IMR-90 (cell line): ENCODE measurements at regions not wholly inside any gene's neighbourhood (a gene's known extent, or its start where the extent isn't known, plus 50 kb on each side); places are given as distances from the start of the nearest gene placed in this dataset.

Experiments used
- ATAC-seq: fragments of 200-7000 bp; cut with Tn5 transposase; 2 replicates; pipeline ENCODE4 v1.9.1; 2020; ENCODE audit warnings: low read depth, mild to moderate bottlenecking, moderate library complexity
- BruUV-seq: library from RNA; stranded (reverse); fragments of 400-500 nt; replicated peaks from 2 replicates; lab custom pipeline; 2021; lab: Mats Ljungman, UMichigan
- CTCF ChIA-PET: fragments of 300-600 bp; formaldehyde crosslinking; extraction: SDS; loops from one replicate; lab custom pipeline; 2021; ENCODE audit warnings: antibody characterized with exemption; lab: Yijun Ruan, JAX
- POLR2A ChIA-PET: fragments of 300-600 bp; sonication (Branson Sonifier 250); formaldehyde crosslinking; loops from one replicate; lab custom pipeline; 2022; ENCODE audit warnings: antibody characterized with exemption; ENCODE audit not compliant: unreplicated experiment; lab: Charles Lee
- DNase-seq: peaks from one replicate; pipeline ENCODE4 v3.0.0; 2013
- H2AFZ ChIP-seq: replicated peaks from 2 replicates; pipeline ENCODE3; 2013; ENCODE audit warnings: low read length, mild to moderate bottlenecking; ENCODE audit not compliant: poor library complexity
- H2AK5ac ChIP-seq: 2 replicates; pipeline ENCODE4 v1.6.1; 2013; ENCODE audit warnings: low read depth, low read length, inconsistent platforms
- H2AK9ac ChIP-seq: replicated peaks from 2 replicates; pipeline ENCODE3; 2013; ENCODE audit warnings: mild to moderate bottlenecking, low read depth, low read length, moderate library complexity; ENCODE audit not compliant: poor library complexity
- H2BK120ac ChIP-seq: 2 replicates; pipeline ENCODE4 v1.6.1; 2013; ENCODE audit warnings: low read depth, low read length, inconsistent platforms
- H2BK15ac ChIP-seq: 3 replicates; pipeline ENCODE4 v1.6.1; 2013; ENCODE audit warnings: low read depth, low read length, inconsistent platforms
- H2BK20ac ChIP-seq: 2 replicates; pipeline ENCODE4 v1.6.1; 2013; ENCODE audit warnings: low read depth, mild to moderate bottlenecking, inconsistent platforms, low read length, moderate library complexity
- H2BK5ac ChIP-seq: 2 replicates; pipeline ENCODE4 v1.6.1; 2013; ENCODE audit warnings: mild to moderate bottlenecking, low read depth, low read length, inconsistent platforms; ENCODE audit not compliant: poor library complexity, severe bottlenecking
- H3K14ac ChIP-seq: replicated peaks from 2 replicates; pipeline ENCODE4 v1.6.1; 2013; ENCODE audit warnings: low read depth, low read length, inconsistent platforms
- H3K18ac ChIP-seq: 2 replicates; pipeline ENCODE4 v1.6.1; 2013; ENCODE audit warnings: low read depth, low read length, control low read depth
- H3K23ac ChIP-seq: 2 replicates; pipeline ENCODE4 v1.6.1; 2013; ENCODE audit warnings: low read depth, low read length, inconsistent platforms
- H3K27ac ChIP-seq: 2 replicates; pipeline ENCODE4 v1.5.1; 2013; ENCODE audit warnings: mild to moderate bottlenecking, control low read depth, low read length; ENCODE audit not compliant: insufficient read depth
- H3K27me3 ChIP-seq: 2 replicates; pipeline ENCODE4 v1.6.1; 2013; ENCODE audit warnings: low read length; ENCODE audit not compliant: control insufficient read depth, insufficient read depth
- H3K36me3 ChIP-seq: 2 replicates; pipeline ENCODE4 v1.6.1; 2013; ENCODE audit warnings: low read length, mixed read lengths; ENCODE audit not compliant: control insufficient read depth, insufficient read depth
- H3K4ac ChIP-seq: 2 replicates; pipeline ENCODE4 v1.6.1; 2013; ENCODE audit warnings: low read depth, low read length, inconsistent platforms
- H3K4me1 ChIP-seq: 2 replicates; pipeline ENCODE4 v1.6.1; 2013; ENCODE audit warnings: low read length, mixed read lengths; ENCODE audit not compliant: control insufficient read depth, insufficient read depth
- H3K4me2 ChIP-seq: 2 replicates; pipeline ENCODE4 v1.6.1; 2013; ENCODE audit warnings: low read depth, mild to moderate bottlenecking, control low read depth, low read length, moderate library complexity
- H3K4me3 ChIP-seq: 2 replicates; pipeline ENCODE4 v1.5.1; 2013; ENCODE audit warnings: low read depth, mild to moderate bottlenecking, control low read depth, low read length, moderate library complexity; ENCODE audit not compliant: insufficient read depth
- H3K56ac ChIP-seq: 2 replicates; pipeline ENCODE4 v1.6.1; 2013; ENCODE audit warnings: low read length, inconsistent platforms; ENCODE audit not compliant: insufficient read depth; ENCODE audit errors: extremely low read depth
- H3K79me1 ChIP-seq, 2 experiments: 2 replicates each; pipeline ENCODE4 v1.6.1; 2013; ENCODE audit warnings: low read length in 2 of 2, inconsistent platforms in 1 of 2, low read depth in 1 of 2
- H3K9ac ChIP-seq: 2 replicates; pipeline ENCODE4 v1.6.1; 2013; ENCODE audit warnings: low read depth, low read length, control low read depth
- H3K9me1 ChIP-seq: 2 replicates; pipeline ENCODE4 v1.6.1; 2013; ENCODE audit warnings: low read length, inconsistent platforms; ENCODE audit not compliant: insufficient read depth
- H3K9me3 ChIP-seq: 2 replicates; pipeline ENCODE4 v1.6.1; 2013; ENCODE audit warnings: low read length; ENCODE audit not compliant: control insufficient read depth, insufficient read depth
- H4K20me1 ChIP-seq: 2 replicates; pipeline ENCODE4 v1.6.1; 2013; ENCODE audit warnings: low read length, inconsistent platforms; ENCODE audit not compliant: insufficient read depth
- H4K5ac ChIP-seq: 2 replicates; pipeline ENCODE4 v1.6.1; 2013; ENCODE audit warnings: mild to moderate bottlenecking, low read depth, low read length, control low read depth
- H4K8ac ChIP-seq, 2 experiments: 2 replicates each; pipeline ENCODE4 v1.6.1; 2013; ENCODE audit warnings: low read depth in 2 of 2, low read length in 2 of 2, control low read depth in 1 of 2, inconsistent platforms in 1 of 2
- H4K91ac ChIP-seq: 2 replicates; pipeline ENCODE4 v1.6.1; 2013; ENCODE audit warnings: low read depth, low read length, inconsistent platforms; ENCODE audit not compliant: insufficient read depth
- NFE2L2 ChIP-seq: fragments of 150-350 bp; IDR thresholded peaks from 2 replicates; pipeline ENCODE4 v1.6.1; 2016; ENCODE audit warnings: low read depth, mild to moderate bottlenecking, low read length
- RCOR1 ChIP-seq: IDR thresholded peaks from 2 replicates; pipeline ENCODE4 v1.6.1; 2012; ENCODE audit warnings: mild to moderate bottlenecking, low read length, improper control_type of control experiment; ENCODE audit not compliant: insufficient replicate concordance
- WGBS, 2 experiments: methylation state at CpG; one replicate each; pipeline versions ENCODE4 v1.1.5 to v1.1.7; 2013; ENCODE audit warnings: missing lambda C conversion rate in 2 of 2; ENCODE audit not compliant: insufficient read length in 1 of 2; ENCODE audit errors: extremely low coverage in 2 of 2; 5-methylcytosine and 5-hydroxymethylcytosine counted together
- dilution Hi-C: fragments of 300-500 bp; cut with HindIII; formaldehyde crosslinking; loops from one replicate; pipeline ENCODE4 v1.14.3; 2018; ENCODE audit warnings: low sequenced_read_pairs; ENCODE audit not compliant: unreplicated experiment
- in situ Hi-C: fragments of 300-500 bp; cut with MboI; formaldehyde crosslinking; loops from 3 replicates; pipeline ENCODE4 v1.14.3; 2019; ENCODE audit warnings: low sequenced_read_pairs, inconsistent platforms, mixed read lengths
- intact Hi-C: fragments of 100-400 bp; cut with micrococcal nuclease; formaldehyde crosslinking; loops from 2 replicates; pipeline ENCODE4 v1.10.0; 2022
- TF ChIP-seq, protein P1 (sequence below): fragments of 150-350 bp; IDR thresholded peaks from 2 replicates; pipeline ENCODE4 v1.6.1; 2017; ENCODE audit warnings: mild to moderate bottlenecking, antibody characterized with exemption, low read length, low read depth

DNA sequence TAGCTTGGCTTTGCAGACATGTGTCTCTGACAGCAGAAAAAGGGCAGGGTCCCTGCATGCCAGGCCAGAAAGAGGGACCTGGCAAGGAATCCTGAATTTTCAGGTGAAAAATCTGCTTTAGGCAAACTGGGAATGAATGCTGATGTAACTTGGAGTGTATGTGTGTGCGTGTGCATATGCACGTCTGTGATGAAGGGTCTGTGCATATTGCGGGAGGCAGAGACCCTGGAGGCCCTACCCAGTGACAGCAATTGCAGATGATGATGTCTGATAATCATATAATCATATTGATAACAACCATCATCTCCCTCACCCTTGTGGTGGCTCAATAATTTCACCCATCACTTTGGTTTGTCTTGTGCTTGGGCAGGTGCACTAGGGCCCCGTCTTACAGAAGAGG is 80.7 kb upstream of the SDK2 start:
- H3K27me3 ChIP-seq, result no peaks in the 10 kb centered on the region
- H4K5ac ChIP-seq, result no peak overlapping the region
- no peak overlapping the region for H3K4ac ChIP-seq
- TF ChIP-seq RCOR1 (no peak), NFE2L2 (no peak)
- TF ChIP-seq, protein P1, sequence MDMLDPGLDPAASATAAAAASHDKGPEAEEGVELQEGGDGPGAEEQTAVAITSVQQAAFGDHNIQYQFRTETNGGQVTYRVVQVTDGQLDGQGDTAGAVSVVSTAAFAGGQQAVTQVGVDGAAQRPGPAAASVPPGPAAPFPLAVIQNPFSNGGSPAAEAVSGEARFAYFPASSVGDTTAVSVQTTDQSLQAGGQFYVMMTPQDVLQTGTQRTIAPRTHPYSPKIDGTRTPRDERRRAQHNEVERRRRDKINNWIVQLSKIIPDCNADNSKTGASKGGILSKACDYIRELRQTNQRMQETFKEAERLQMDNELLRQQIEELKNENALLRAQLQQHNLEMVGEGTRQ, result no peak
- DNase-seq, result no peak
- H2BK20ac ChIP-seq, result no peak overlapping the region
- intact Hi-C loops (no loop called here), in situ Hi-C loops (loop anchor here (25.0 kb wide), 2 partner anchors 113 to 288 kb away; no protein-coding TSS in a partner anchor), dilution Hi-C loops (no loop called here)
- H2AK5ac ChIP-seq, result no peak overlapping the region
- no peaks in the 10 kb centered on the region for H3K36me3 ChIP-seq
- ChIA-PET CTCF (no interaction called here), POLR2A (no interaction called here)
- no peak overlapping the region for H2BK15ac ChIP-seq
- no peak overlapping the region for H3K4me3 ChIP-seq
- BruUV-seq, result no TSS peak
- H2AFZ ChIP-seq, result no peak overlapping the region
- no peaks in the 10 kb centered on the region for H3K9me1 ChIP-seq
- no peaks in the 10 kb centered on the region for H3K4me1 ChIP-seq
- H3K14ac ChIP-seq, result no peak overlapping the region
- no peaks in the 10 kb centered on the region for H3K79me1 ChIP-seq
- no peak overlapping the region for H4K91ac ChIP-seq
- no peak overlapping the region for H3K18ac ChIP-seq
- no peak overlapping the region for H3K27ac ChIP-seq
- H3K9ac ChIP-seq, result no peak overlapping the region
- H2AK9ac ChIP-seq, result no peak overlapping the region
- no peak overlapping the region for H4K8ac ChIP-seq
- no peak overlapping the region for H2BK120ac ChIP-seq
- WGBS, 2 experiments, result no CpG with 5 or more reads among the region's 4 CpGs
- H2BK5ac ChIP-seq, result no peak overlapping the region
- no peak overlapping the region for H3K23ac ChIP-seq
- H3K4me2 ChIP-seq, result no peak overlapping the region
- no peak overlapping the region for H3K56ac ChIP-seq
- H4K20me1 ChIP-seq, result no peaks in the 10 kb centered on the region
- peaks cover 39% of the 10 kb centered on the region for H3K9me3 ChIP-seq
- no peak for ATAC-seq
